ENCODE measurements at regions not wholly inside any gene's neighbourhood (a gene's known extent, or its start where the extent isn't known, plus 50 kb on each side); places are given as distances from the start of the nearest gene placed in this dataset.

DNA sequence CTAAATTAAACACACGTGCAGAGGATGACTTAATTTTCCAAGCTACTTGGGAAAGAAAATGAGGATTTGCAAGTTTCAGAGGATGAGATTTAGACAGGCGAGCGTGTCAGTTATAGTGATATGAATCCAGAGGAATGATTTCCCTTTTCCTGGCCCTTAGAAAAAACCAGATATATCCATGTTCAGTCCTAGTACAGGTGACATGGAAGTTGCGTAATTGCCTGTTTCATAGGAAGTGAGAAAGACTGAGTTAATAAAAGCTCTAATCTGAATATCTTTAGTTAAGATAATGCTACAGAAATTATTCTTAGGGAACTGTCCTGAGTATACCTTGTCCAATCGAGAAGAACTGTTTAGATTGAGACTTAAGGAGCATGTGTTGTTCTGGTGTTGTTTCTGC lies 490.5 kb downstream of the ZNF385D start:
- no peak overlapping the region for H3K27ac ChIP-seq

GRCh38 chr3:21259896-21260295 lies 491.1 kb downstream of the ZNF385D start:
- H3K4me3 ChIP-seq, result no peak overlapping the region
- no peaks in the 10 kb centered on the region for H3K4me1 ChIP-seq
- no peaks in the 10 kb centered on the region for H4K20me1 ChIP-seq
- H3K9me3 ChIP-seq (replicated peaks in 1 of 11), result peaks cover 0 to 7% (median 0%) of the 10 kb centered on the region in 11 experiments; a peak in 10 of 22 replicates
- H3K36me3 ChIP-seq, result no peaks in the 10 kb centered on the region
- H3K27ac ChIP-seq, result no peak overlapping the region
- no peak overlapping the region for H3K9ac ChIP-seq
- no peak overlapping the region for H3K4me2 ChIP-seq
- no peaks in the 10 kb centered on the region for H3K27me3 ChIP-seq
- no peak for TF ChIP-seq Cebpa-rat (IDR thresholded peaks at IDR 0.05)

More for the DNA sequence above, 490.5 kb downstream of the ZNF385D start:
- Histone ChIP-seq H3K4me2 (no peak overlapping the region), H4K20me1 (no peaks in the 10 kb centered on the region), H3K36me3 (no peaks in the 10 kb centered on the region), H3K4me3 (no peak overlapping the region), H3K27me3 (no peaks in the 10 kb centered on the region), H3K4me1 (no peaks in the 10 kb centered on the region), H3K9me3 (replicated peaks in 1 of 11) (peaks cover 0 to 2% (median 0%) of the 10 kb centered on the region in 11 experiments; a peak in 10 of 22 replicates), H3K9ac (no peak overlapping the region)
- TF ChIP-seq Cebpa-rat (IDR thresholded peaks at IDR 0.05), result peak in 2 of 11 experiments; percentile 28 to 37; a peak in 3 of 22 replicates

GRCh38 chr3:21256932-21257331 lies 494.1 kb downstream of the ZNF385D start:
- no peak overlapping the region for H3K4me2 ChIP-seq
- no peaks in the 10 kb centered on the region for H3K36me3 ChIP-seq
- no peak overlapping the region for H3K27ac ChIP-seq
- no peaks in the 10 kb centered on the region for H3K27me3 ChIP-seq
- no peaks in the 10 kb centered on the region for H4K20me1 ChIP-seq
- no peak overlapping the region for H3K9ac ChIP-seq
- no peak for TF ChIP-seq Cebpa-rat (IDR thresholded peaks at IDR 0.05)
- peaks cover 0 to 7% (median 0%) of the 10 kb centered on the region in 11 experiments; a peak in 10 of 22 replicates for H3K9me3 ChIP-seq (replicated peaks in 1 of 11)
- H3K4me1 ChIP-seq, result no peaks in the 10 kb centered on the region
- H3K4me3 ChIP-seq, result no peak overlapping the region

DNA sequence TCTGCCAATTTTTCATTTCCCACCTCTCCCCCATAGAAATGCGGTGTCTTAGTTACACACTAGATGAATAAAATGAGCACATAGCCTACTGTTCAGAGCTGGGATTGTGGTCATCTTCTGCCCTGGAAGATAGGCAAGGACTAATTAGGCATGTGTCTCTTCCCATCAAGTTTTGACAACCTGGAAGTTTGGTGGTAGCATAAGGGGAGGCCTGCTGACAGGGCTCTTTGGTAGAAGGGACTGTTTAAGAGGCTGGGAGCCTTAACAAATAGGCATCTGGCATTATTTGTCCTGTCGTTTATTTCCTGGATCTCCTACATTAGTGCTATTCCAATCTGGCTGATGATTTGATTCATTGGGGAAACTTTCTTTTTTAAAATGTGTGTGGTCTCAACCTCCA lies 512.3 kb downstream of the ZNF385D start:
- no peaks in the 10 kb centered on the region for H3K9me3 ChIP-seq (replicated peaks in 1 of 11)
- no peaks in the 10 kb centered on the region for H4K20me1 ChIP-seq
- H3K9ac ChIP-seq, result no peak overlapping the region
- H3K4me3 ChIP-seq, result no peak overlapping the region
- H3K36me3 ChIP-seq, result no peaks in the 10 kb centered on the region
- H3K27me3 ChIP-seq, result no peaks in the 10 kb centered on the region
- no peak overlapping the region for H3K27ac ChIP-seq
- no peaks in the 10 kb centered on the region for H3K4me1 ChIP-seq
- TF ChIP-seq Cebpa-rat (IDR thresholded peaks at IDR 0.05), result no peak
- H3K4me2 ChIP-seq, result no peak overlapping the region

DNA sequence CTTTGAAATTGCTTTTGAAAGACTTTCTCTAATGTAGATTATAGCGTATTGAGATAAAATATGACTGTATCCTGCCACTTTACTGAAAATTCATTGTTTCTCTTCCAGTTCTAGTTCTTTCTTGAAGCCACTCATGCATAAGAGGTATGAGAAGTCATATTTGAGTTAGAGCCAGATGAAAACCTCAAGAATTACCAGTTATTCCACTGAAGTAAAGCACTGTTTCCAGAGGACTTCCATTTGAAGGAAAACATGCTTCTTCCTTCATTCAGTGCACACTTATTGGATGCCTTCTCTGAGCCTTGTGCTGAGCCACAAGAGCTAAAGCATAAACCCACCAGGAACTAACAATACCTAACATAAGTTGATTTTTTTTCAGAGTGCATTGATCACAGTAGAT lies 513.4 kb downstream of the ZNF385D start:
- Histone ChIP-seq H3K9ac (no peak overlapping the region), H3K27me3 (no peaks in the 10 kb centered on the region), H3K9me3 (replicated peaks in 1 of 11) (no peaks in the 10 kb centered on the region), H4K20me1 (no peaks in the 10 kb centered on the region), H3K27ac (no peak overlapping the region), H3K36me3 (no peaks in the 10 kb centered on the region), H3K4me1 (no peaks in the 10 kb centered on the region), H3K4me3 (no peak overlapping the region), H3K4me2 (no peak overlapping the region)
- no peak for TF ChIP-seq Cebpa-rat (IDR thresholded peaks at IDR 0.05)

- H3K4me2 ChIP-seq, result no peak overlapping the region
- no peak overlapping the region for H3K9ac ChIP-seq
- no peak for TF ChIP-seq Cebpa-rat (IDR thresholded peaks at IDR 0.05)
- no peak overlapping the region for H3K4me3 ChIP-seq
- H3K27me3 ChIP-seq, result no peaks in the 10 kb centered on the region
- H3K4me1 ChIP-seq, result no peaks in the 10 kb centered on the region
- no peaks in the 10 kb centered on the region for H4K20me1 ChIP-seq
- H3K27ac ChIP-seq, result no peak overlapping the region
- H3K9me3 ChIP-seq (replicated peaks in 1 of 11), result no peaks in the 10 kb centered on the region
- no peaks in the 10 kb centered on the region for H3K36me3 ChIP-seq
Observed at GRCh38 chr3:21235491-21235890, 515.5 kb downstream of the ZNF385D start.

DNA sequence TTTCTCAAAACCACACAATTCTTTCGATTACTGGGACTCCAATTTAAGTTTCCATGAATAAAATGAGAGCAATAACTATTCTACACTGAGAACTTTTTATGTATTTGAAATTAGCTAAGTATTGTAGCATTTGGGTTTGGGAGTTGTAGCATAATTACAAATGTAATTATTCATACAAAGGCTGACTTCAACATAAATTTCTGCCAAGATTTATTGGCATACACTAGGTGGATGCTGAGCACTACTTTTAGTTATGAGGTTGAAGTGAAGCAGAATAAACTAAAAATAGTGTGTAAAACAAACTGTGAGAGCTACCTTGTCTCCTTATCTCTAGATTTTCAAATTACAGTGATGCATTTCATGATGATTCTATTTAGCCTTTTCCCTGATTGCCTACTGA lies 516.1 kb downstream of the ZNF385D start:
- Histone ChIP-seq H3K9me3 (replicated peaks in 1 of 11) (no peaks in the 10 kb centered on the region), H3K27me3 (no peaks in the 10 kb centered on the region), H3K27ac (no peak overlapping the region), H3K4me3 (no peak overlapping the region), H3K4me1 (no peaks in the 10 kb centered on the region), H3K4me2 (no peak overlapping the region), H4K20me1 (no peaks in the 10 kb centered on the region), H3K36me3 (no peaks in the 10 kb centered on the region), H3K9ac (no peak overlapping the region)
- no peak for TF ChIP-seq Cebpa-rat (IDR thresholded peaks at IDR 0.05)

GRCh38 chr3:21229426-21230135 lies 521.4 kb downstream of the ZNF385D start:
- H4K20me1 ChIP-seq, result no peaks in the 10 kb centered on the region
- H3K4me1 ChIP-seq, result no peaks in the 10 kb centered on the region
- no peak overlapping the region for H3K4me2 ChIP-seq
- no peaks in the 10 kb centered on the region for H3K27me3 ChIP-seq
- TF ChIP-seq Cebpa-rat (IDR thresholded peaks at IDR 0.05), result no peak
- no peak overlapping the region for H3K9ac ChIP-seq
- no peak overlapping the region for H3K27ac ChIP-seq
- no peaks in the 10 kb centered on the region for H3K36me3 ChIP-seq
- H3K4me3 ChIP-seq, result no peak overlapping the region
- H3K9me3 ChIP-seq (replicated peaks in 1 of 11), result no peaks in the 10 kb centered on the region; a peak in 1 of 22 replicates

DNA sequence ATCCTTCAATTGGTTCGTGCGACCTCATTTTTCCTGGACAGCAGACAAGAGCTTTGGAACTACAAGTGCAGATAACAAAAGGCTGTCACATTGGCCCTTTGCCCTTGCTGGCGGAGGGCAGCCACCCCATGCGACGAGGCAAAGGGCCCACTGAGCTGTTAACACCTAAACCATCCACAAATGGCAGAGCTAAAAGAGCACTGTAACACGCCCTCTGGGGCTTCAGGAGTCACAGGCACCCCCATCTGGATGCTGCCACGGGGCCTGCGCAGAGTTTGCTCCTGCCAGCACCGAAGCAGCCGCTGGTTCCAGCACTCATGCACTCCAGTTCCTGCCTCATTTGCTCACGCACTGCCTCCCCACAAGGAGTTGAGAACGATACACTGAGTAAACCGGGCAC lies 524.9 kb downstream of the ZNF385D start:
- TF ChIP-seq Cebpa-rat (IDR thresholded peaks at IDR 0.05), result no peak

DNA sequence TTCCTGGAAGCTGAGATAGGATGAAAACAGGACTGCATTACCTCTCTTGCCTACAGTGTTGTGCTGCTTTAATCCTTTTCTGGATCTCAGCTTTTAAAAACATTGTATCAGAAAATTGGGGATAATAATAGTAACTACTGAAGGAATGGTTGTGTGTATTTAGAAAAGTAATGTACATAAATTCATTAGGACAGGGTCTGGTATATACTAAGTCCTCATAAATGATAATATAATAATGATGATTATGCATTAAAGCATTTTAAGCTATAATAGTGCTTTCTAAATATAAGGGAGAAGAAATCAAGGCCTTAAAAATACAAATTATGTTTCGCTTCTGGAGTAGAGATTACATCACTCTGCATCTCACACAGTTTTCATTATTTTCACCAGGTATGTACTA lies 530.1 kb downstream of the ZNF385D start:
- no peaks in the 10 kb centered on the region for H3K4me1 ChIP-seq
- no peak for TF ChIP-seq Cebpa-rat (IDR thresholded peaks at IDR 0.05)
- H3K4me2 ChIP-seq, result no peak overlapping the region
- H4K20me1 ChIP-seq, result no peaks in the 10 kb centered on the region
- peaks cover 1 to 12% (median 5%) of the 10 kb centered on the region in 11 experiments; a peak in 15 of 22 replicates for H3K9me3 ChIP-seq (replicated peaks in 1 of 11)
- no peak overlapping the region for H3K9ac ChIP-seq
- H3K36me3 ChIP-seq, result no peaks in the 10 kb centered on the region
- H3K27ac ChIP-seq, result no peak overlapping the region
- H3K4me3 ChIP-seq, result no peak overlapping the region
- no peaks in the 10 kb centered on the region for H3K27me3 ChIP-seq

More for the DNA sequence above, 524.9 kb downstream of the ZNF385D start:
- Histone ChIP-seq H3K4me1 (no peaks in the 10 kb centered on the region), H3K4me2 (no peak overlapping the region), H3K27me3 (no peaks in the 10 kb centered on the region), H3K36me3 (no peaks in the 10 kb centered on the region), H3K4me3 (no peak overlapping the region), H3K9ac (no peak overlapping the region), H3K27ac (no peak overlapping the region), H4K20me1 (no peaks in the 10 kb centered on the region), H3K9me3 (replicated peaks in 1 of 11) (no peaks in the 10 kb centered on the region; a peak in 1 of 22 replicates)

Measured in BLaER1 treated with 17β-estradiol and CSF1 and Interleukin-3, amounts not matched to agents 10 nM and 100 nM (cell line).